ENCODE measurements at regions not wholly inside any gene's neighbourhood (a gene's known extent, or its start where the extent isn't known, plus 50 kb on each side); places are given as distances from the start of the nearest gene placed in this dataset.

- no peak overlapping the region for H3K4me3 ChIP-seq (ENCODE audit: extremely low read depth in 1 of 4, insufficient read depth in 2 of 4, low read depth in 3 of 4, low read length in 4 of 4)
- H3K4me1 ChIP-seq (replicated peaks in 1 of 4; ENCODE audit: control insufficient read depth in 3 of 4, insufficient read depth in 4 of 4, low read length in 3 of 4): peaks cover 4 to 17% (median 7%) of the 10 kb centered on the region in 4 experiments; a peak in 3 of 7 replicates
- H3K4ac ChIP-seq (replicated peaks; ENCODE audit: insufficient read length, low read depth, low read length): no peak overlapping the region
- H2AK5ac ChIP-seq (ENCODE audit: low read depth, low read length): no peak overlapping the region
- DNase-seq (ENCODE audit: low read depth in 1 of 2, low spot score in 2 of 2): no peak
- H3K79me1 ChIP-seq (ENCODE audit: low read depth, low read length): no peaks in the 10 kb centered on the region
- H3K36me3 ChIP-seq (ENCODE audit: control insufficient read depth in 2 of 4, insufficient read depth in 4 of 4, low read length in 3 of 4): no peaks in the 10 kb centered on the region
- no peak overlapping the region for H2BK120ac ChIP-seq (replicated peaks; ENCODE audit: low read depth, low read length)
- H3K14ac ChIP-seq (ENCODE audit: insufficient read length): no peak overlapping the region
- H3K56ac ChIP-seq (replicated peaks; ENCODE audit: insufficient read length, low read depth, low read length): no peak overlapping the region
- H4K8ac ChIP-seq (ENCODE audit: extremely low read depth, insufficient read depth, low read length): no peak overlapping the region
- ChIA-PET POLR2A (ENCODE audit: partially characterized antibody) (no interaction called here), CTCF (ENCODE audit: partially characterized antibody) (interaction anchor here (0.6 to 1.7 kb wide), 3 partner anchors 18 to 420 kb away, joined by 3 to 5 read pairs (median 4); no protein-coding TSS in a partner anchor)
- H3K23ac ChIP-seq (ENCODE audit: insufficient read length): no peak overlapping the region
- no peak overlapping the region for H3K18ac ChIP-seq (ENCODE audit: extremely low read depth, low read length)
- H2BK20ac ChIP-seq (ENCODE audit: low read length): no peak overlapping the region
- no peaks in the 10 kb centered on the region for H3K79me2 ChIP-seq (ENCODE audit: control insufficient read depth in 1 of 2, insufficient read depth in 2 of 2, low read length in 2 of 2)
- no peak overlapping the region for H3K4me2 ChIP-seq (ENCODE audit: insufficient read depth in 1 of 2, low read depth in 2 of 2, low read length in 2 of 2)
- H3K23me2 ChIP-seq (ENCODE audit: low read depth, low read length): no peaks in the 10 kb centered on the region
- H3K27ac ChIP-seq (ENCODE audit: low read depth, low read length): no peak overlapping the region
- H3K9me3 ChIP-seq (ENCODE audit: insufficient read depth in 2 of 2, low read depth in 1 of 2, low read length in 1 of 2): no peaks in the 10 kb centered on the region
- no peaks in the 10 kb centered on the region for H4K20me1 ChIP-seq (replicated peaks in 1 of 2; ENCODE audit: control insufficient read depth in 1 of 2, insufficient read depth in 2 of 2, low read length in 2 of 2)
- H2BK12ac ChIP-seq (ENCODE audit: low read depth, low read length): no peak overlapping the region
- WGBS, 2 experiments (ENCODE audit: extremely low coverage in 1 of 2, insufficient coverage in 1 of 2, insufficient read length in 1 of 2, insufficient replicate concordance in 2 of 2, low coverage in 1 of 2, low lambda C conversion rate in 2 of 2, missing lambda C conversion rate in 1 of 2): 70% methylated on average over 2 of the region's 2 CpGs; no CpG with 5 or more reads in 1 of the 2 experiments
- H3K27me3 ChIP-seq (replicated peaks in 1 of 4; ENCODE audit: control insufficient read depth in 3 of 4, extremely low read depth in 1 of 4, insufficient read depth in 3 of 4, low read length in 3 of 4): no peaks in the 10 kb centered on the region; a peak in 1 of 7 replicates
- H3K9ac ChIP-seq (replicated peaks in 1 of 4; ENCODE audit: extremely low read depth in 1 of 4, low read depth in 3 of 4, low read length in 3 of 4): no peak overlapping the region
- FAIRE-seq: no peak
- no peak overlapping the region for H2BK5ac ChIP-seq (ENCODE audit: low read depth, low read length)
- no peak overlapping the region for H2BK15ac ChIP-seq (ENCODE audit: low read length)
- H4K5ac ChIP-seq (ENCODE audit: insufficient read length, low read depth, low read length): no peak overlapping the region
- H4K91ac ChIP-seq (replicated peaks; ENCODE audit: insufficient read length, low read length): no peak overlapping the region
- no peak for TF ChIP-seq SP1 (IDR thresholded peaks at IDR 0.05; ENCODE audit: low read depth, low read length)
- H2AFZ ChIP-seq (ENCODE audit: low read length): no peak overlapping the region
Measured at GRCh38 chr19:31102674-31103073, 246.6 kb downstream of the TSHZ3 start.
